ENCODE measurements at regions not wholly inside any gene's neighbourhood (a gene's known extent, or its start where the extent isn't known, plus 50 kb on each side); places are given as distances from the start of the nearest gene placed in this dataset.

- no peak for TF ChIP-seq CTCF (conservative IDR thresholded peaks at IDR 0.05; ENCODE audit: low read depth, low read length)
- no peak for TF ChIP-seq EZH2 (IDR thresholded peaks at IDR 0.05; ENCODE audit: low read length, unreplicated experiment)
These were observed 435.0 kb downstream of the GXYLT1 start for GRCh38 chr12:41709463-41710285.

All from PC-3 (cell line).